Body of pancreas (tissue), 4 donors: ENCODE measurements at regions not wholly inside any gene's neighbourhood (a gene's known extent, or its start where the extent isn't known, plus 50 kb on each side); places are given as distances from the start of the nearest gene placed in this dataset.

Source experiments
- ATAC-seq: fragments of 150-250 bp; one replicate; pipeline ENCODE4 v1.9.1; 2016
- DNase-seq, 4 donors: peaks; one replicate each; pipeline ENCODE4 v3.0.0-alpha.2; 2019
- H3K27ac ChIP-seq, 4 donors: fragments of 200-600 bp; sonication (generic); 1 replicate in 3 of 4; 2 replicates in 1 of 4; pipeline versions ENCODE4 v1.5.1 to v1.6.1; 2016 to 2019; ENCODE audit warnings: mild to moderate bottlenecking in 1 of 4, mixed read lengths in 1 of 4, moderate library complexity in 1 of 4
- H3K27me3 ChIP-seq, 2 donors: fragments of 200-600 bp; sonication (generic); one replicate each; pipeline ENCODE4 v1.6.0; 2016; ENCODE audit warnings: mild to moderate bottlenecking in 1 of 2
- H3K36me3 ChIP-seq, 2 donors: fragments of 200-600 bp; sonication (generic); replicated peaks in 1 of 2; 2 replicates each; pipeline ENCODE4 v1.5.1; 2016; ENCODE audit warnings: low read depth in 2 of 2; ENCODE audit not compliant: insufficient read depth in 1 of 2
- H3K4me1 ChIP-seq: fragments of 200-600 bp; sonication (generic); one replicate; pipeline ENCODE4 v1.6.0; 2016
- H3K4me3 ChIP-seq, 2 donors: fragments of 200-600 bp; sonication (generic); 1 replicate in 1 of 2; 2 replicates in 1 of 2; pipeline ENCODE4 v1.5.1; 2016 to 2019
- H3K9me3 ChIP-seq, 3 donors: fragments of 200-600 bp; sonication (generic); 1 replicate in 2 of 3; 2 replicates in 1 of 3; pipeline ENCODE4 v1.5.1; 2016
- POLR2A ChIP-seq, 3 donors: fragments of 450-650 bp; IDR thresholded peaks; one replicate each; pipeline ENCODE4 v1.6.1; 2016; ENCODE audit warnings: antibody characterized with exemption in 3 of 3, mild to moderate bottlenecking in 2 of 3
- WGBS, 2 donors: methylation state at CpG; one replicate each; pipeline ENCODE4 v1.1.5; 2017; 5-methylcytosine and 5-hydroxymethylcytosine counted together
- intact Hi-C: fragments of 100-400 bp; cut with DNase I; formaldehyde crosslinking; loops from one replicate; pipeline ENCODE4 v1.15.1; 2023
- TF ChIP-seq, protein P1 (sequence below), 7 experiments: fragments of 450-650 bp in 4 of 7; fragments of 200-600 bp in 3 of 7; sonication (generic) in 3 of 7; IDR thresholded peaks; one replicate each; pipeline ENCODE4 v1.5.1; 2016 to 2019; ENCODE audit warnings: antibody characterized with exemption in 7 of 7

DNA sequence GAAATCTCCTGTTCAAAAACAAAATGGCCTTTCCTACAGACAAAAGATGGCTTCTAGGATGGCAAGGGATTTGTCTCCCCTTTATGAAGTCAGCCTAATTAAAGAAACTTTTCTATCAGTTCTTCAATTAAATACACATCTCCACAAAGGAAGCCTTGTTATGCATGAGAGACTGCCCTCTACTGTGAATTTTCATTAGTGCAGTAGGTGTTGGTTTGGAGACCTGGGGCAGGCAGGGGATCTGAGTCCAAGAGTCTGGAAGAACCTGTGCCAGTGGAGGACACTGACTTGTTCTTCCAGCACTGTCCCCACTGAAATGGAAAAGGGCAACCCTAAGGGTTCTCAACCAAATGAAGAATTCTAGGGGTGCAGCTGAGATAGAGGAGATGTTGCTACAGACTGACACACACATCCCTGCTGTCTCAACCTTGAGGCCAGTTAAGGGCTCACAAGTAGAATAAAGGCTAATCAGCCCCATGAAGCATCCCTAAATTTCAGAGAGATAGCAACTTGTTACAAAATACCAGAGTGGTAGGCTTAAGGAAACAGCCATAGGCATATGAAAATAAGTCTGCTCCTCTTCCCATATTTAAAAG, 174.0 kb upstream of the PRICKLE2 start:
- Histone ChIP-seq H3K4me3 (no peak overlapping the region), H3K27ac (no peak overlapping the region), H3K4me1 (no peaks in the 10 kb centered on the region), H3K27me3 (no peaks in the 10 kb centered on the region), H3K36me3 (no peaks in the 10 kb centered on the region), H3K9me3 (no peaks in the 10 kb centered on the region)
- ATAC-seq = peak; percentile 75
- DNase-seq = peak; percentile 28 to 56 (median 40)
- TF ChIP-seq POLR2A (IDR thresholded peaks at IDR 0.05) = no peak
- TF ChIP-seq, protein P1, sequence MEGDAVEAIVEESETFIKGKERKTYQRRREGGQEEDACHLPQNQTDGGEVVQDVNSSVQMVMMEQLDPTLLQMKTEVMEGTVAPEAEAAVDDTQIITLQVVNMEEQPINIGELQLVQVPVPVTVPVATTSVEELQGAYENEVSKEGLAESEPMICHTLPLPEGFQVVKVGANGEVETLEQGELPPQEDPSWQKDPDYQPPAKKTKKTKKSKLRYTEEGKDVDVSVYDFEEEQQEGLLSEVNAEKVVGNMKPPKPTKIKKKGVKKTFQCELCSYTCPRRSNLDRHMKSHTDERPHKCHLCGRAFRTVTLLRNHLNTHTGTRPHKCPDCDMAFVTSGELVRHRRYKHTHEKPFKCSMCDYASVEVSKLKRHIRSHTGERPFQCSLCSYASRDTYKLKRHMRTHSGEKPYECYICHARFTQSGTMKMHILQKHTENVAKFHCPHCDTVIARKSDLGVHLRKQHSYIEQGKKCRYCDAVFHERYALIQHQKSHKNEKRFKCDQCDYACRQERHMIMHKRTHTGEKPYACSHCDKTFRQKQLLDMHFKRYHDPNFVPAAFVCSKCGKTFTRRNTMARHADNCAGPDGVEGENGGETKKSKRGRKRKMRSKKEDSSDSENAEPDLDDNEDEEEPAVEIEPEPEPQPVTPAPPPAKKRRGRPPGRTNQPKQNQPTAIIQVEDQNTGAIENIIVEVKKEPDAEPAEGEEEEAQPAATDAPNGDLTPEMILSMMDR (IDR thresholded peaks at IDR 0.05) = peak; percentile 36 to 79 (median 68)
- intact Hi-C loops = loop anchor here (5.0 kb wide), 1 partner anchor 367 kb away; no protein-coding TSS in a partner anchor

DNA sequence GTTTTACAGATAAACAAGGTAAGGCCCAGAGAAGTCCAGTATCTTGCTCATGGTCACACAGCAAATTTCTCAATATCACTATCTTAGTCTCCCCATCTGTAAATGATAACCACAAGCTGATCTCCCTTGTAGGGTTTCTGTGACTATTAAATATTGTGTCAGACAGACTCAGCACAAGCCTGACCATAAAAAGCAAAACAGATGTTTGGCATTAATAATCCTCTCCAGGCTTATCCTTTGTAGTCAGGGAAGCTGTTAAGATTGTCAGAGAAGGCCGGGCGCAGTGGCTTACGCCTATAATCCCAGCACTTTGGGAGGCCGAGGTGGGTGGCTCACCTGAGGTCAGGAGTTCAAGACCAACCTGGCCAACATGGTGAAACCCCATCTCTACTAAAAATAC, 173.2 kb upstream of the PRICKLE2 start:
- no peak for ATAC-seq
- 74 to 79% methylated on average over 4 of the region's 4 CpGs for WGBS, 2 donors
- no peak overlapping the region for H3K4me3 ChIP-seq
- H3K36me3 ChIP-seq = no peaks in the 10 kb centered on the region
- no peak for DNase-seq
- TF ChIP-seq, protein P1 (IDR thresholded peaks at IDR 0.05) = no peak
- no peak for TF ChIP-seq POLR2A (IDR thresholded peaks at IDR 0.05)
- H3K9me3 ChIP-seq = no peaks in the 10 kb centered on the region
- no peaks in the 10 kb centered on the region for H3K4me1 ChIP-seq
- no peak overlapping the region for H3K27ac ChIP-seq
- intact Hi-C loops = loop anchor here (5.0 kb wide), 1 partner anchor 366 kb away; no protein-coding TSS in a partner anchor
- no peaks in the 10 kb centered on the region for H3K27me3 ChIP-seq

DNA sequence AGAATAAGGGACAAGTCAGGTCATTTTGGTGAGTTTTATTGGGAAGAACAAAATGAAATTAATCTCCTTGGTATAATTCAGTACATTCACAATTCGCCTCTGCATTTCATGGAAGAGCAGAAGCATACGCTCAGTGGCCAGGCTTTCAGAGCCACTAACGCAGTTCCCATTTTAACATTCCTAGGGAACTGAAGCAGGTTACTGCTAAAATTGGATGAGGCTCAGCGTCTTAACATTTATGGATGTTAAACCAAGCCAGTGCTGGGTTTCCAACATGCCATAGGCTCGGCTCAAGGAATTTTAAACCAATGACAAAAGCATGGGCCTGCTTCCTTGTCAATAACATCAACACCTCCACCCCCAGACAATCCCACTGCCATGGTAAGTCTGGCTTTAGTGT, 172.7 kb upstream of the PRICKLE2 start:
- no peak for TF ChIP-seq POLR2A (IDR thresholded peaks at IDR 0.05)
- TF ChIP-seq, protein P1 (IDR thresholded peaks at IDR 0.05) = no peak
- intact Hi-C loops = loop anchor here (5.0 kb wide), 1 partner anchor 366 kb away; no protein-coding TSS in a partner anchor
- no peak overlapping the region for H3K27ac ChIP-seq
- 81 to 87% methylated on average over 5 of the region's 5 CpGs for WGBS, 2 donors
- H3K9me3 ChIP-seq = no peaks in the 10 kb centered on the region
- no peak overlapping the region for H3K4me3 ChIP-seq
- DNase-seq = no peak
- no peak for ATAC-seq
- H3K36me3 ChIP-seq = no peaks in the 10 kb centered on the region
- no peaks in the 10 kb centered on the region for H3K4me1 ChIP-seq
- H3K27me3 ChIP-seq = no peaks in the 10 kb centered on the region

DNA sequence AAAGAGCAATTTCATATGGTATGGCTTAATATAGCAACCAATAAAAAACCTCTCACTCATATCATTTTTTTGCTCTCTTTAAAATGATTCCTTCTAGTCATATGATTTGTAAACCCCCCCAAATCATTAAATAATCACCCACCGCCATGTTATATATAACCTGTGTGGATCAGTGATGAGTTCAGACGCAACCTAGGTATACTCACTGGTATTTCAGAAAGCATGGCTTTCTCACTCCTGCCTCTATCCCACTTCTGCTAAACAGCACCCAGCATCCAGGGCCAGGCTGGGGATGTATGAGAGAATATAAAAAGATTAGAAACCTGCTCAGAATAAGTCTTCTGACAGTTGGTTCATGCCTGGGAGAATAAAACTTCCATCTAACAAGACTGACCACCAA, 172.3 kb upstream of the PRICKLE2 start:
- no peak for TF ChIP-seq POLR2A (IDR thresholded peaks at IDR 0.05)
- TF ChIP-seq, protein P1 (IDR thresholded peaks at IDR 0.05) = no peak
- Histone ChIP-seq H3K4me1 (no peaks in the 10 kb centered on the region), H3K36me3 (no peaks in the 10 kb centered on the region), H3K27me3 (no peaks in the 10 kb centered on the region), H3K9me3 (no peaks in the 10 kb centered on the region), H3K27ac (no peak overlapping the region), H3K4me3 (no peak overlapping the region)
- 91 to 95% methylated on average over 2 of the region's 2 CpGs for WGBS, 2 donors
- intact Hi-C loops = loop anchor here (5.0 kb wide), 1 partner anchor 365 kb away; no protein-coding TSS in a partner anchor
- DNase-seq (no peak), ATAC-seq (no peak)

DNA sequence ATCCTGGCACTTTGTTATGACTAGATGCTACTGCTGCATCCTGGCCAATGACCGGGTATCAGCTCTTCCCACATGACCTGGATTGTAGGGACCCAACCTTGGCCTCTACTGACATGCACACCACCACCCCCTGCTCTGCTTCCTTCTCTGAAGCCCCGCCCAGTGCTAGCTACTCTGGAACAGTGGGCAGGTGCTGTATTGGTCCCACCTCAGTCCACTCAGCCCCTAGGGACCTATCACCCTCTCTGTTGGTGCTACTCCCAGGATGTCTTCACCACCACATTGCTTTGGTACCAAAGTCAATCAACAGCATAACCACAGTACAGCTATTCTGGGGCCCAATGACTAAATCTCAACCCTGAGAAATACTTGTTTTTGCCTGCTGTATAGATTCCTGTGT, 170.2 kb upstream of the PRICKLE2 start:
- ATAC-seq (no peak), DNase-seq (no peak)
- intact Hi-C loops = loop anchor here (5.0 kb wide), 1 partner anchor 363 kb away; no protein-coding TSS in a partner anchor
- Histone ChIP-seq H3K9me3 (no peaks in the 10 kb centered on the region), H3K36me3 (no peaks in the 10 kb centered on the region), H3K4me1 (no peaks in the 10 kb centered on the region), H3K27me3 (no peaks in the 10 kb centered on the region), H3K4me3 (no peak overlapping the region), H3K27ac (no peak overlapping the region)
- TF ChIP-seq, protein P1 (IDR thresholded peaks at IDR 0.05) = no peak
- TF ChIP-seq POLR2A (IDR thresholded peaks at IDR 0.05) = no peak
- 60 to 100% methylated on average over 2 of the region's 2 CpGs for WGBS, 2 donors
